CD8-positive, alpha-beta memory T cell (primary cell): ENCODE measurements at regions not wholly inside any gene's neighbourhood (a gene's known extent, or its start where the extent isn't known, plus 50 kb on each side); places are given as distances from the start of the nearest gene placed in this dataset.

Experiments
- CTCF ChIA-PET: fragments of 350-600 bp; sonication (Branson Sonifier 250); formaldehyde crosslinking; loops from one replicate; lab custom pipeline; 2021; ENCODE audit warnings: antibody characterized with exemption; lab: Charles Lee
- POLR2A ChIA-PET: fragments of 350-600 bp; sonication (Branson Sonifier 250); formaldehyde crosslinking; loops from one replicate; lab custom pipeline; 2021; ENCODE audit warnings: antibody characterized with exemption; lab: Charles Lee
- DNase-seq, 5 donors: peaks; one replicate each; pipeline versions ENCODE4 v3.0.0 to v3.0.0-alpha.2; 2020 to 2022; ENCODE audit warnings: mixed read lengths in 1 of 5
- H3K27ac ChIP-seq: one replicate; pipeline ENCODE4 v1.7.0; 2013; ENCODE audit warnings: low read depth, mild to moderate bottlenecking, low read length, moderate library complexity
- H3K27me3 ChIP-seq: 2 replicates; pipeline ENCODE4 v1.7.0; 2013; ENCODE audit warnings: low read length, mild to moderate bottlenecking; ENCODE audit not compliant: insufficient read depth, poor library complexity, severe bottlenecking
- H3K36me3 ChIP-seq: 2 replicates; pipeline ENCODE4 v1.7.0; 2013; ENCODE audit warnings: mild to moderate bottlenecking, low read length, moderate library complexity; ENCODE audit not compliant: insufficient read depth
- H3K4me1 ChIP-seq: 2 replicates; pipeline ENCODE4 v1.7.0; 2013; ENCODE audit warnings: mild to moderate bottlenecking, low read length, moderate library complexity; ENCODE audit not compliant: insufficient read depth
- H3K4me3 ChIP-seq: 2 replicates; pipeline ENCODE4 v1.7.0; 2013; ENCODE audit warnings: mild to moderate bottlenecking, low read length
- H3K9me3 ChIP-seq: 2 replicates; pipeline ENCODE4 v1.7.0; 2013; ENCODE audit warnings: mild to moderate bottlenecking, low read length
- H3K27ac Mint-ChIP-seq, 8 donors: one replicate each; pipeline ENCODE4 v1.8.0; 2020 to 2021; ENCODE audit warnings: mixed read lengths in 8 of 8, mild to moderate bottlenecking in 6 of 8, inconsistent platforms in 3 of 8, moderate library complexity in 3 of 8
- H3K27me3 Mint-ChIP-seq, 2 donors: one replicate each; pipeline ENCODE4 v1.8.0; 2020 to 2021; ENCODE audit warnings: mixed read lengths in 2 of 2, mild to moderate bottlenecking in 1 of 2, moderate library complexity in 1 of 2
- H3K36me3 Mint-ChIP-seq, 3 donors: one replicate each; pipeline ENCODE4 v1.8.0; 2020 to 2021; ENCODE audit warnings: mixed read lengths in 3 of 3, inconsistent platforms in 1 of 3, mild to moderate bottlenecking in 1 of 3
- H3K4me1 Mint-ChIP-seq, 3 donors: one replicate each; pipeline ENCODE4 v1.8.0; 2020 to 2021; ENCODE audit warnings: mixed read lengths in 3 of 3, inconsistent platforms in 1 of 3, mild to moderate bottlenecking in 1 of 3
- H3K4me3 Mint-ChIP-seq, 7 donors: one replicate each; pipeline ENCODE4 v1.8.0; 2020 to 2021; ENCODE audit warnings: mixed read lengths in 7 of 7, mild to moderate bottlenecking in 6 of 7, moderate library complexity in 4 of 7, inconsistent platforms in 2 of 7
- H3K9me3 Mint-ChIP-seq, 5 donors: one replicate each; pipeline ENCODE4 v1.8.0; 2020 to 2022; ENCODE audit warnings: mixed read lengths in 5 of 5, mild to moderate bottlenecking in 3 of 5, moderate library complexity in 2 of 5, inconsistent platforms in 1 of 5

- H3K36me3 Mint-ChIP-seq: no peaks in the 10 kb centered on the region
- ChIA-PET POLR2A (no interaction called here), CTCF (no interaction called here)
- no peaks in the 10 kb centered on the region for H3K4me1 ChIP-seq
- H3K4me3 ChIP-seq: no peak overlapping the region
- H3K27me3 ChIP-seq: no peaks in the 10 kb centered on the region
- H3K4me3 Mint-ChIP-seq: no peak overlapping the region
- H3K36me3 ChIP-seq: no peaks in the 10 kb centered on the region
- peaks cover 8 to 45% of the 10 kb centered on the region in 2 donors for H3K27me3 Mint-ChIP-seq
- H3K9me3 Mint-ChIP-seq: peaks cover 11 to 18% (median 15%) of the 10 kb centered on the region in 5 donors
- no peak overlapping the region for H3K27ac Mint-ChIP-seq
- no peak overlapping the region for H3K27ac ChIP-seq
- no peaks in the 10 kb centered on the region for H3K9me3 ChIP-seq
- DNase-seq: no peak
- H3K4me1 Mint-ChIP-seq: no peaks in the 10 kb centered on the region
Observed at GRCh38 chr9:776086-776485, 65.4 kb upstream of the DMRT1 start.

DNA sequence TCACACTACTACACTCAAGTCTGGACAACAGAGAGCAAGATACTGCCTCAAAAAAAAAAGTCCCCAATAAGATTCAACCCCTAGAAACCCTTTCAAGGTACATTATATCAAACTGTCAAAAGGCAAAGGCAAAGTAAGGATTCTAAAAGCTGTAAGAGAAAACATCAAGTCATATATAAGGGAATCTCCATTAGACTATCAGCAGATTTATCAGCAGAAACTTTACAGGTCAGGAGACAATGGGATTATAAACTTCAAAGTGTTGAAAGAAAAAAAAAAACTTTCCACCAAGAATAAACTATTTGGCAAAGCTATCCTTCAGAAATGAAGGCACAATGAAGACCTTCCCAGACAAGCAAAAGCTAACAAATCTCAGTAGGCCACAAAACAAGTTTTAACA lies 63.5 kb upstream of the DMRT1 start:
- H3K27me3 ChIP-seq: no peaks in the 10 kb centered on the region
- H3K4me1 ChIP-seq: no peaks in the 10 kb centered on the region
- no peak for DNase-seq
- H3K9me3 ChIP-seq: no peaks in the 10 kb centered on the region
- no peak overlapping the region for H3K4me3 ChIP-seq
- no peaks in the 10 kb centered on the region for H3K36me3 ChIP-seq
- CTCF ChIA-PET: no interaction called here
- Mint-ChIP-seq H3K27me3 (peaks cover 11 to 38% of the 10 kb centered on the region in 2 donors), H3K36me3 (no peaks in the 10 kb centered on the region), H3K4me3 (no peak overlapping the region), H3K27ac (peak overlapping the region in 1 of 8 donors; percentile 4), H3K9me3 (peaks cover 11 to 17% (median 13%) of the 10 kb centered on the region in 5 donors), H3K4me1 (no peaks in the 10 kb centered on the region)
- POLR2A ChIA-PET: no interaction called here
- H3K27ac ChIP-seq: no peak overlapping the region

- Mint-ChIP-seq H3K9me3 (peaks cover 0 to 4% (median 2%) of the 10 kb centered on the region in 5 donors), H3K27ac (no peak overlapping the region), H3K4me1 (no peaks in the 10 kb centered on the region), H3K27me3 (peaks cover 8 to 19% of the 10 kb centered on the region in 2 donors), H3K36me3 (no peaks in the 10 kb centered on the region), H3K4me3 (no peak overlapping the region)
- CTCF ChIA-PET: no interaction called here
- no peak overlapping the region for H3K27ac ChIP-seq
- no peaks in the 10 kb centered on the region for H3K36me3 ChIP-seq
- no peaks in the 10 kb centered on the region for H3K4me1 ChIP-seq
- POLR2A ChIA-PET: no interaction called here
- no peak for DNase-seq
- H3K27me3 ChIP-seq: no peaks in the 10 kb centered on the region
- no peak overlapping the region for H3K4me3 ChIP-seq
- H3K9me3 ChIP-seq: no peaks in the 10 kb centered on the region
Observed at GRCh38 chr9:784202-784601, 57.3 kb upstream of the DMRT1 start.

DNA sequence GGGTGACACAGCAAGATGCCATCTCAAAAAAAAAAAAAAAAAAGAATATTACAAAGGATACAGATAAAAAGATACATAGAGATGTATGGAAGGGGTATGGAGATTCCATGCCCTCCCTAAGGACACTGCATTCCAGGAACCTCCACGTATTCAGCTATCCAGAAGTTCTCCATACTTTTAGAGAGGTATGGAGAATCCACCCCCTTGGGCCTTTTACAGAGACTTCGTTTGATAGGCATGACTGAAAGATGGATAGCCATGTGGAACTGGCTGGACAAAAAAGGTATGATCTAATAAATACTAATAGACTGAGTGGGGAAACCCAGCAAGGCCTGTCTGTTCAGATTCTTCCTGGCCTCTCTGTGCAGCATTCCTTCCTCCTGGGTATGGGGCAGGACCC lies 56.6 kb upstream of the DMRT1 start:
- no peak for DNase-seq
- Mint-ChIP-seq H3K27me3 (peaks cover 7 to 12% of the 10 kb centered on the region in 2 donors), H3K36me3 (no peaks in the 10 kb centered on the region), H3K9me3 (no peaks in the 10 kb centered on the region), H3K27ac (peak overlapping the region in 1 of 8 donors; percentile 31), H3K4me3 (no peak overlapping the region), H3K4me1 (no peaks in the 10 kb centered on the region)
- ChIA-PET POLR2A (no interaction called here), CTCF (no interaction called here)
- Histone ChIP-seq H3K4me1 (no peaks in the 10 kb centered on the region), H3K36me3 (no peaks in the 10 kb centered on the region), H3K9me3 (no peaks in the 10 kb centered on the region), H3K27ac (no peak overlapping the region), H3K4me3 (no peak overlapping the region), H3K27me3 (no peaks in the 10 kb centered on the region)

- Mint-ChIP-seq H3K4me3 (no peak overlapping the region), H3K4me1 (no peaks in the 10 kb centered on the region), H3K9me3 (no peaks in the 10 kb centered on the region), H3K36me3 (no peaks in the 10 kb centered on the region), H3K27me3 (peaks cover 6 to 7% of the 10 kb centered on the region in 2 donors), H3K27ac (no peak overlapping the region)
- Histone ChIP-seq H3K4me1 (no peaks in the 10 kb centered on the region), H3K4me3 (no peak overlapping the region), H3K27ac (no peak overlapping the region), H3K36me3 (no peaks in the 10 kb centered on the region), H3K27me3 (no peaks in the 10 kb centered on the region), H3K9me3 (no peaks in the 10 kb centered on the region)
- POLR2A ChIA-PET: no interaction called here
- CTCF ChIA-PET: no interaction called here
- DNase-seq: no peak
Observed at GRCh38 chr9:785997-786396, 55.5 kb upstream of the DMRT1 start.

- ChIA-PET CTCF (no interaction called here), POLR2A (no interaction called here)
Observed at GRCh38 chr9:786405-786804, 55.1 kb upstream of the DMRT1 start.

GRCh38 chr9:788777-789176 lies 52.7 kb upstream of the DMRT1 start:
- Histone ChIP-seq H3K9me3 (no peaks in the 10 kb centered on the region), H3K4me1 (no peaks in the 10 kb centered on the region), H3K4me3 (no peak overlapping the region), H3K27ac (no peak overlapping the region), H3K27me3 (no peaks in the 10 kb centered on the region), H3K36me3 (no peaks in the 10 kb centered on the region)
- DNase-seq: no peak
- CTCF ChIA-PET: no interaction called here
- Mint-ChIP-seq H3K27ac (no peak overlapping the region), H3K4me1 (no peaks in the 10 kb centered on the region), H3K36me3 (no peaks in the 10 kb centered on the region), H3K27me3 (peaks cover 0 to 4% of the 10 kb centered on the region in 2 donors), H3K9me3 (peaks cover 0 to 2% (median 0%) of the 10 kb centered on the region in 5 donors), H3K4me3 (no peak overlapping the region)
- POLR2A ChIA-PET: no interaction called here

More at GRCh38 chr9:786405-786804, 55.1 kb upstream of the DMRT1 start:
- Mint-ChIP-seq H3K27me3 (peaks cover 4 to 7% of the 10 kb centered on the region in 2 donors), H3K9me3 (no peaks in the 10 kb centered on the region), H3K4me3 (no peak overlapping the region), H3K36me3 (no peaks in the 10 kb centered on the region), H3K4me1 (no peaks in the 10 kb centered on the region), H3K27ac (no peak overlapping the region)
- no peak for DNase-seq
- no peaks in the 10 kb centered on the region for H3K27me3 ChIP-seq
- H3K4me3 ChIP-seq: no peak overlapping the region
- H3K27ac ChIP-seq: no peak overlapping the region
- no peaks in the 10 kb centered on the region for H3K36me3 ChIP-seq
- H3K9me3 ChIP-seq: no peaks in the 10 kb centered on the region
- no peaks in the 10 kb centered on the region for H3K4me1 ChIP-seq
